NB4 (cell line): ENCODE measurements at regions not wholly inside any gene's neighbourhood (a gene's known extent, or its start where the extent isn't known, plus 50 kb on each side); places are given as distances from the start of the nearest gene placed in this dataset.

Experiments used
- TF ChIP-seq, protein P1 (sequence below): IDR thresholded peaks from one replicate; pipeline ENCODE4 v1.5.1; 2012; ENCODE audit warnings: low read depth, low read length
- TF ChIP-seq, protein P2 (sequence below): IDR thresholded peaks from 2 replicates; pipeline ENCODE4 v1.6.1; 2011; ENCODE audit warnings: low read depth, low read length

DNA sequence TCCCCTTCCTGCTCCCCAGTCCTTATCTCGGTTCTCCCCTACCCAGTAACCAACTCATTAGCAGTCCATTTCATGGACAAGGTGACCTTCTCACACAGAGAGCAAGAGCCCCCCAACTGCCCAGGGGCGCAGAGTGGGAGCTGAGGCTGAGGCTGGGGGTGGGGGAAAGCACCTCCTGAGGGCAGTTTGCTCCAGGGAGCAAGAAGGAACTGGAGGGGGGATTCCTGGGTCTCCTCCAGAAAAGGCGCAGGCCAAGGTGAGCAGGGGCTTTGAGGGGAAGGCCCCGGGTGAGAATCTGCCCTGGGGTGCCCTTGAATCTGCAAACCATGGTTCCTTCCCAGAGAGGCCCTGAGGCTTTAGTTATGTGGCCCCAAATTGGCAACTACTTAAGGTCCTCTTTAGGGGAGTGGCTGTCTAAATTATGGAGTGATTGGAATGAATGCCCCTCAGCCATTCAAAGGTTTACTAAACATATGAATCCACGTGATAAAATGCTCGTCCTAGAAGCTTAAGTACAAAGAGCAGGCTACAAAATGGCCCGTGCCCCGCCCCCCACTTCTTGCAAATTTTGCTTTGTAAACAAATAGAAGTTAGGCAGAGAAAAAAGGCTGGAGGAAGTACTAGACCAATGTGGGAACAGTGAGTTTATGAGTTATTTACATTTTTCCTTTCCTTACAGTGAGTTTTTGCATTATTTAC is 123.5 kb upstream of the HS6ST1 start:
- TF ChIP-seq, protein P1, sequence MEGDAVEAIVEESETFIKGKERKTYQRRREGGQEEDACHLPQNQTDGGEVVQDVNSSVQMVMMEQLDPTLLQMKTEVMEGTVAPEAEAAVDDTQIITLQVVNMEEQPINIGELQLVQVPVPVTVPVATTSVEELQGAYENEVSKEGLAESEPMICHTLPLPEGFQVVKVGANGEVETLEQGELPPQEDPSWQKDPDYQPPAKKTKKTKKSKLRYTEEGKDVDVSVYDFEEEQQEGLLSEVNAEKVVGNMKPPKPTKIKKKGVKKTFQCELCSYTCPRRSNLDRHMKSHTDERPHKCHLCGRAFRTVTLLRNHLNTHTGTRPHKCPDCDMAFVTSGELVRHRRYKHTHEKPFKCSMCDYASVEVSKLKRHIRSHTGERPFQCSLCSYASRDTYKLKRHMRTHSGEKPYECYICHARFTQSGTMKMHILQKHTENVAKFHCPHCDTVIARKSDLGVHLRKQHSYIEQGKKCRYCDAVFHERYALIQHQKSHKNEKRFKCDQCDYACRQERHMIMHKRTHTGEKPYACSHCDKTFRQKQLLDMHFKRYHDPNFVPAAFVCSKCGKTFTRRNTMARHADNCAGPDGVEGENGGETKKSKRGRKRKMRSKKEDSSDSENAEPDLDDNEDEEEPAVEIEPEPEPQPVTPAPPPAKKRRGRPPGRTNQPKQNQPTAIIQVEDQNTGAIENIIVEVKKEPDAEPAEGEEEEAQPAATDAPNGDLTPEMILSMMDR: no peak
- TF ChIP-seq, protein P2, sequence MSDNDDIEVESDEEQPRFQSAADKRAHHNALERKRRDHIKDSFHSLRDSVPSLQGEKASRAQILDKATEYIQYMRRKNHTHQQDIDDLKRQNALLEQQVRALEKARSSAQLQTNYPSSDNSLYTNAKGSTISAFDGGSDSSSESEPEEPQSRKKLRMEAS: no peak
